NCI-H187 treated with DMSO at 0.1 percent for 48 hours (cell line): ENCODE measurements at regions not wholly inside any gene's neighbourhood (a gene's known extent, or its start where the extent isn't known, plus 50 kb on each side); places are given as distances from the start of the nearest gene placed in this dataset.
A peak's percentile ranks its signal among the peaks of the same experiment; 100 is the strongest.

Source experiments
- DNase-seq: peaks from one replicate; lab custom pipeline; 2025; lab: John Stamatoyannopoulos, UW

DNA sequence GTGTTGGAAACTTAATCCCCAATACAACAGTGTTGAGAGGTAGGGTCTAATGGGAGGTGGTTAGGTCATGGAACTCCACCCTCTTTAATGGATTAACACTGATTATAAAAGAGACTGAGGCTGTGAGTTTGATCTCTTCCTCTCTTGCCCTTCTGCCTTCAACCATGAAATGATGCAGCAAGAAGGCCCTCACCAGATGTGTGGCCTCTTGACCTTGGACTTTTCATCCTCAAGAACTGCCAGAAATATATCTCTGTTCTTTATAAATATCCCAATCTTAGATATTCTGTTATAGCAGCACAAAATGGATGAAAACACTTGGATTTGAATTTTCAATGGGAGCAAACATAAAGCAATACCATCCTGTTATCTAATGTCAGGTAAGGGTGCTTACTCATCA, 67.6 kb downstream of the NMUR2 start:
- no peak for DNase-seq

- no peak for DNase-seq
Measured at GRCh38 chr5:152335461-152335860, 69.6 kb downstream of the NMUR2 start.

DNA sequence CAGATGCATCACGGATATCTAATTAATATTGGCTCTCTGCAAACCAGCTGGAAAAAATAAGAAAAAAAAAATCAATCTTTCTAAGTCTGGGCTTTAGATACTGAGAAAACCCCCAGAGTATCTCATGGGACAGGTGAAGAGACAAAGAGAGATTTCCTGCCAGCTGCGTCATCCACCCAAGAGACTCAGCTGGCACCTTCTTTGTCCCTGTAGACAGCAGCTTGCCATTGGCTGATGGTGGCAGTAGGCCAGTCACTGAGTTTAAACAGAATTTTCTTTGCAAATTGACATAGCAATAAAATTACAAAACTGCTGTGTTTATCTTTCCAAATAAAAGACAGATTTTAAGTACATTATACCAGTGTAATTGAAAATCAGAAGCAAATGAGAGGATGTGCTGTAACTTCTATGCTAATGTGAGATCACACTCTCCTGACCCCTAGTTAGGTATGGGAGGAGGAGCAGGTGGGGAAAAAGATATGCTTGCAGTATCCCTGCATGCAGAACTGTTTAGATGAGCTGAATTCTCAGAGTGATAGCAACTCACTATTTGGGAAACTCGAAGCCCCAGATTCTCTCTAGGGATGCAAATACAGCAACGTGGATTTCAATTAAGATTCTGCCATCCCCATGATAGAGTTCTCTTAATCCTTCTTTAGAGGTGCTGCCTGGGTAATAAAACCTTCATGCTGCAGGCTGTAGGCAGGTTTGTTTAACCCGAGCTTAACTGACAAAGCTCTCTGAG, 72.2 kb downstream of the NMUR2 start:
- no peak for DNase-seq

DNA sequence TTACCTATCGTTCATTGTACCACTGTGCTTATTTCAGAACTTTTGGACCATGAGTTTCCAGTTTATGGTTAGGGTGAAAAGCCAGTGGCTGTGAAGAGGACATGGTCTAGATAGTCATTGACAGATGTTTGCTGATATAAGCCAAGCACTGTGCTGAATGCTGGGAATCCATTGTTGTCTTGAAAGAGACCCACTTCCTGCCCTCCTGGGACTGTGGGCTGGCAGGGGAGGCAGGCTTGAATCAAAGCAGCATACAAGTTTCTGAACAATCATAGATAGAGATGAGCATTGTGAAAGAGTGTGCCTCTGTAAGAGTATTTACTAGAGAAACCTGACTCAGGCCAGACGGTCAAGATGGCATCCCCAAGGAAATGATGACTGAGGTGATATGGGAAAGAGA, 73.4 kb downstream of the NMUR2 start:
- no peak for DNase-seq

DNA sequence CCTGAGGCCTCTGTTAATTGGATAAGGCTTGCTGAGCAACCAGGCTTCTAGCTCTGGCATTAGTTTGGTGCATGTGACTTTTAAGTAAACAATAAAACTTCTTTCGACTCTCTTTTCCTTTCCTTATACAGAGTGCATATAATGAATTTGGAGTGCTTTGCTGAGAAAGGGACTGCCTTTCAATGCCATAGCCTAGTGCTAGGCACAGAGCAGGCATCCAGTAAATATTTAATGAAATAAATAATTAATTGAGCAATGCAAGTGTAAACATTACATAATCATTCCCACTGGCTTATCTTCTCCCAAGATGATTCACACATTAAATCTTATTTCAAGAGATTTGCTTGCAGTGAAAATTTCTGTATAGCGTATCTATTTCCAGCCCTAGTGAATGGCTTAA, 74.1 kb downstream of the NMUR2 start:
- no peak for DNase-seq

DNA sequence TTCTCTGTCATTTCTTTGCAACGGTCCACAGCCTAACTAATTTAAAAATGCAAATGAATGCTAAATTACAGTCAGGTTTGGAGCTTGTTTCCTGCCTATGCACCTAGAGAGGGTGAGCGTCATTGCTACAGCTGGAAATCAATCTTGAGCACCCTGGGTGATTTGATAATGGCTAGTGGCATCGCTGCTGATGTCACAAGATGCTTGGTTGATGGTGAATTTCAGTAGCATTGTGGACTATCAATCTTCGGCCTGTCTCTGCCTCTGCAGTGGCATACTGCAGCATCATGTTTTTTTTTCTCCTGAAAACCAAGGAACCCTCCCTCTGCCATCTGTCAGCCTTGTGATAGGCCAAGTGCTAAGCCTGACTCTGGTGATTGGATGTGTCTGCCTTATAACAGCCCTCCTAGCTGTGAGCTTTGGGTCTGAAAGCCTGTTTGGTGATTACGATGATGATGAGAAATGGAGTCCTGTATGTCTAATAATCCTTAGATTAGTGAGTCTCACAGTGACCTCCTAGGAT, 75.3 kb downstream of the NMUR2 start:
- no peak for DNase-seq

DNA sequence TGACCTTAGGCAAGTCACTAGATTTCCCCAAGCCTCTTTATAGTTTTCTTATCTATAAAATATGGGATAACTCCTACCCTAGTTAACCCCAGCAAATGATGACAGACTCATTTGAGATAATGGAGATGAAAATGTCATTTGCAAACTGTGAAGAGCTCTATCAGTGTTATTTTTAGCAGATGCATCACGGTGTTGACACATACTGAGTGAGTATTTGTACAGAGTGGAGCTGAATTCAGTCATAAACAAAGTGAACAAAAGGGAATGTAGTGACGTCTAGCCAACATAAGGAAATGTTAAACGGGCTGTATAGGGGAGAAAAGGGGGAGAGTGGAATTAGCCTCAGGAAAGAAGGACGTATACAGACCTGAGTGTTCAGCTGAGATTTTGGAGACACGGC, 75.9 kb downstream of the NMUR2 start:
- DNase-seq = no peak

- no peak for DNase-seq
Measured at GRCh38 chr5:152315942-152316341, 89.1 kb downstream of the NMUR2 start.

GRCh38 chr5:152314196-152314829, 90.8 kb downstream of the NMUR2 start:
- DNase-seq = no peak

DNA sequence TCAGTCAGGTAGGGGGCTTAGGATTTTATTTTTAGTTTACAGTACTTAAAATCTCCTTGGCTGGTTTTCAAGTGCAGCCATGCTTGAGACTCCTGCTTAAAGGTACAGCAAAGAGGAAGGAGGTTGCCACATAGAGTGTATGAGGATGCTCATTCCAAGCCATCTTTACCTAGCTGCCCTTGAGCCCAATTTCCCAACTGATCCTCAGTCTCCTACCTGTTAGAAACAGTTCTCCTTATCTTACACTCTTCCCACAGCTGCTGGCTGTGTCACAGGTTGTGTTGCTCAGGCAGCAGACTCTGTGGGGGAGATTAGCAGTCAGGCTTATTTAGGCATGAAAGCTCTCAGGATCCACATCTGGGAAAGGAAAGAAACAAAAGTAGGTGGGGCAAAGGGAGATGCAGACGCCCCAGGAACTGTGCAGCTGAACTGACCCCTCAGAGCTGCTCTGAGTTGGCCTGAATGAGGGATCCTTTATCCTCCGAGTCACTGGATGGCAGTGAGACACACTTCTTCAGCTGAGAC, 95.1 kb downstream of the NMUR2 start:
- DNase-seq = no peak

GRCh38 chr5:152306386-152306785, 98.7 kb downstream of the NMUR2 start:
- no peak for DNase-seq

DNA sequence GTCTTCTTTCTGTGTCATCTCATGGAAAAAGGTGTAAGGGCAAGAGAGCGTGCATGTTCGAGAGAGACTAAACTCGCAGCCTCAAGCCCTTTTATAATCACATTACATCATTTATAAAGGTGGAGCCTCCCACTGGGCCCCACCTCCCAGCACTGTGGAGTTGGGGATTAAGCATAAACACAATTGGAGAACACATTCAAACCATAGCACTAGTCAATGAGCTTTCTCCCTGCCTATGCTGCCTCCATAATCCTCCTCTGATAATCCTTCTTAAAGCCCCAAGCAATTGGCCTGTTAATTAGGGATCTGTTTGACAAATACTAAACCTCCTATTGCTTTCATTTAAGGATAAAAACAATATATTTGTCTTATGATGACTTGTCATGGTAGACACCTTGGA, 99.6 kb downstream of the NMUR2 start:
- no peak for DNase-seq

DNA sequence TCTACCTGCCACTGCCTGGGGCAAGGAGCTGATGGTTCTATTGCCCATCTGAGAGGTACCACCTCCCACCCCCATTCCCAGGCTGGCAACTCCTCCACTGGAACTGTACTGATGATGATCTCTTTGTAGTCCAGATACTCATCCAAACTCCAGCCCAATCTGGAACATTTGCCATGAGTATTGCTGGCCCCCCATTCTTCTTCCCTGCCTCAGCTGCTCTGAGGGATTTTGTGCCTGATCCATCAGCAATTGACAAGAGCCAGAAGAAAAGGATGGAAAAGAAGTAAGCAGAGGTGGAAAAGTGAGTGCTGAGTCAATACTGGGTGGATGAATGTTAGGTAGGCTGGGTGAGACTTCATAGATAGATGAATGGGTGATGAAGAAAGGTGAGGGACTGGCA, 101.2 kb downstream of the NMUR2 start:
- no peak for DNase-seq

DNA sequence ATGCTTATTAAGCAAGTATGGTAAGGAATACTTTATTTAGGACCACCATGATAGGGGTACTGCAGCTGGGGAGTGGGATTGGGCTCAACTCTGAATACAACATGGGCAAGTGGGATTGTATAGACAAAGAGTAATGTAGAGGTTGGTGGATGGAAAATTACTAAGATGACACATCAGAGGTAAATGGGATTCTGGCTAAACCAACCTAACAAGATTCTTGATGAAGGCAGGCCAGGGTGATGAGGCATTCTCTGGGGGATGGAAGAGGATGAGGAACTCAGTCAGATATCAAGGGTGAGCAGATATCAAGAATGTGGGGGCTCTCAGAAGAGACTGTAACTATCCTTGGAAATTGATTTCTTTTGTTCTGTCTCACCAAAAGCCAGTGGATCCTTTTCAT, 107.2 kb downstream of the NMUR2 start:
- no peak for DNase-seq

GRCh38 chr5:152293189-152293588, 111.9 kb downstream of the NMUR2 start:
- no peak for DNase-seq

- no peak for DNase-seq
Measured at GRCh38 chr5:152290181-152290580, 114.9 kb downstream of the NMUR2 start.

DNA sequence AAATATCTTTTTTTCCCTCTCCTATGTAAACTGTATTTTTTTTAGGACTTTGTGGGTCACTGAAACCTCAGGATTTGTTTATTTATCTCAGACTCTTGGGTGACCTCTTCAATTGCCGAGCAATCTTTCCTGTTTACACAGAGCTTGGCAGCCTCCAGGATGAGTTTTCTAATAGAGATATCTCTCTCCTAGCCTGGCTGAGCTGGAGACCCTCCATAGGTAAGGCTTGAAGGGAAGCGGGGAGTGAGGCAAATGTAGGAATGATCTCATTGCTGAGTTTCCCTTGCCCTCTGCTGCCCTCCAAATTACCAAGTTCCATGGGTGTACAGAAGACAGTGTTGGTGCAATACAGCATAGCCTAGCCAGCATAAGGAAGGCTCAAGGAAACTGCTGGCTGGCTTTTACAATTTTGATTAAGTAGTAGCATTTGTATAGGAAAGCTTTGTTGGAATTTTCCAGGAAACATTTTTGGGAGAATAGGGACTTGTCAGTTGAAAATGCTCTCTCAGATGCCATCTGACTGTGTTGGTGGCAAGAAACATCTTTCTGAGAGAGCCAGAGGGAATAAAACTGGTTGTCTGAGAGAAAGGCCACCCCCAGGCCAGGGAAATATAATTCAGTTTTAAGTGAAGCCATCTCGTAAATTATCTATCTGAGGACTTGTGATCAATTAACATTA, 116.0 kb downstream of the NMUR2 start:
- no peak for DNase-seq

DNA sequence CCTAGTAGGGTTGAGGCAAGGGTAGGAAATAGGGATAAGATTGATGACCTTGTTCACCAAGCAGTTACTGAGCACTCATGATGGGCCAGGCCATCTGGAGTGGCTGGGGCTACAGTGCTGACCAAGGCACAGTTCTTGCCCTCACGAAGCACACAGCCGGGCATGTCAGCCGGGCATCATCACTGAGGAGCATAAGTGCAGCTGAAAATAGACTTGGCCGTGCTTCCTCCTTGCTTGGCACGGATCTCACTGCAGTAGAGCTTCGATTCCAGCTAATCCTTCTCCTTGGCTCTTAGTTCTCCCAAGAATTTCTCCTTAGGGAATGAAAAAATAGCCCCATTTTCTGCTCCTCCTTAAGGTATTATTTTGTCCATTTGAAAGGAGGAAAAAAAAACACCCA, 116.6 kb downstream of the NMUR2 start:
- no peak for DNase-seq

GRCh38 chr5:152285764-152286163, 119.3 kb downstream of the NMUR2 start:
- DNase-seq = no peak

DNA sequence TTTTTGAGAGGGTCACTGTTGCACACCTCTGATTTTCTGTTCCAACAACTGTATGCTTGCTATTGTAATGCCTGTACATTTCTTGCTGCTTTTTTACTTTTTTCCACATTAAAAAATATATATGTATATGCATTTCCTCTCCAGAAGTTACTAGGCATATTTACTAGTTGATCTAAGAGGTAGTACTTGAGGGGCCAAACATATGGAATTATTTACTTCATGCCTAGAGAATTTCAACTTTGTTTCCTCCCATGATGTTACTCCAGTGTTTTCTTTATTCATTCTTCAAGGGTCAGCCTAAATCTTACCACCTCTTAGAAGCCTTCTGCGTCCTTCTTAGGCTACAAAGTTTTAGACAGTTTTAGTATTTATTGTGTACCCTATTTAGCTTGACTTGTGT, 122.7 kb downstream of the NMUR2 start:
- DNase-seq = no peak

GRCh38 chr5:152277936-152278335, 127.1 kb downstream of the NMUR2 start:
- DNase-seq = no peak

DNA sequence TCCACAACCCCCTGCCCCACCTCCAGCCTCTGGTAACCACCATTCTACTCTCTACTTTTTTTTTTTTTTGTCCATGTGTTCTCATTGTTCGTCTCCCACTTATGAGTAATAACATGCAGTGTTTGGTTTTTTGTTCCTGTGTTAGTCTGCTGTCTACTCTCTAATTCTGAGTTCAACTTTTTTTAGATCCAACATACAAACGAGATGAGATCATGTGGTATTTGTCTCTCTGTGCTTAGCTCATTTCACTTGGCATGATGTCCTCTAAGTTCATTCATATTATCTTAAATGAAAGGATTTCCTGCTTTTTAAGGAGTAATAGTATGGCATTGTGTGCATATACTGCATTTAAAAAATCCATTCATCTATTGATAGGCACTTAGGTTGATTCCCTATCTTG, 130.9 kb downstream of the NMUR2 start:
- no peak for DNase-seq

DNA sequence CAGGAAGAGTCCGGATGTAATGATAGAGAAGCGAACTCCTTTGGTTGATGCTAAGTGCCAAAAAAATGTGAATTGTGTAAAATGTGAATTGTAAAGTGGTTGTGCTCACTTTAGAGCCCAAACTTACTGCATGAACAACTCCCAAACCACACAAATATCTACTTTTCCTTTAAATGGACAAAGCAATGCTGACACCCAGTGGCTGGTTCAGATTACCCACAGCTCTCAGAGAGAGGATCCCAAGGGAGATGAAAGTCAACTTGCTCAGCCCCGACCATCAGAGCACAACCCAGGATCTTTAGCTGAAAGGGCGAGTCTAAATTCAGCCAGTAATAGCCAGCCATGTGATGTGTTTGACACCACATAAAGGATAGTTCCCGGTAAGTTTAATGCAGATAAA, 133.7 kb downstream of the NMUR2 start:
- peak; percentile 18 for DNase-seq
